ENCODE measurements at regions not wholly inside any gene's neighbourhood (a gene's known extent, or its start where the extent isn't known, plus 50 kb on each side); places are given as distances from the start of the nearest gene placed in this dataset.
"Not testable (repeated sequence)": the region's sequence is repeated elsewhere in the genome, so short reads cannot be mapped to it uniquely, and the experiment has no call there.

DNA sequence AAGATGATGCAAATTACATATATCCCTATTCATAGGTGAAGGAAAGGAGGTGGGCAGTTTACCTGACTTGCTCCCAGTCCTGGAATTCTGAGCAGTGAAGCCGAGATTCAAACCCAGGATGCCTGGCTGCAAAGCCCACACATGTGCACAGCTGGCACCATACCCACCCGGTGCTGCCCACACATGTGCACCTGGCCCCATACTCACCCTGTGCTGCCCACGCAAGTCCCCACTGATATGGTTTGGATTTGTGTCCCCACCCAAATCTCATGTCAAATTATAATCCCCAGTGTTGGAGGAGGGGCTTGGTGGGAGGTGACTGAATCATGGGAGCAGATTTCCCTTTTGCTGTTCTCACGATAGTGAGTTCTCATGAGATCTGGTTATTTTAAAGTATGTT, 179.2 kb upstream of the C14orf180 start:
- intact Hi-C loops (cut with DNase I, micrococcal nuclease) = loop anchor here (5.0 kb wide), 2 partner anchors 263 to 323 kb away; partner anchors contain the start of gene KIF26A (in 1 of the 2)
- DNase-seq (peak in 1 of 14 experiments; percentile 24), ATAC-seq (ENCODE audit: poor library complexity) (no peak)
- Mint-ChIP-seq H3K4me3 (no peak overlapping the region), H3K36me3 (ENCODE audit: low read depth) (no peaks in the 10 kb centered on the region), H3K27ac (no peak overlapping the region), H3K4me1 (ENCODE audit: low read depth) (peaks cover 37% of the 10 kb centered on the region), H3K9me3 (no peaks in the 10 kb centered on the region), H3K27me3 (no peaks in the 10 kb centered on the region)
- Histone ChIP-seq H3K4me1 (ENCODE audit: insufficient read depth, low read length) (peaks cover 29% of the 10 kb centered on the region), H3K27ac (ENCODE audit: low read depth in 1 of 2, low read length in 2 of 2) (no peak overlapping the region), H3K36me3 (ENCODE audit: insufficient read depth, low read length) (no peaks in the 10 kb centered on the region), H3K27me3 (ENCODE audit: control insufficient read depth in 1 of 2, insufficient read depth in 2 of 2, low read length in 2 of 2) (no peaks in the 10 kb centered on the region), H3K4me3 (ENCODE audit: low read length) (no peak overlapping the region), H3K9me3 (ENCODE audit: control insufficient read depth in 1 of 2, insufficient read depth in 1 of 2, low read length in 2 of 2) (peaks cover 8 to 16% of the 10 kb centered on the region in 2 experiments)
- ChIA-PET CTCF (no interaction called here), POLR2A (no interaction called here)
- TF ChIP-seq, protein P1, sequence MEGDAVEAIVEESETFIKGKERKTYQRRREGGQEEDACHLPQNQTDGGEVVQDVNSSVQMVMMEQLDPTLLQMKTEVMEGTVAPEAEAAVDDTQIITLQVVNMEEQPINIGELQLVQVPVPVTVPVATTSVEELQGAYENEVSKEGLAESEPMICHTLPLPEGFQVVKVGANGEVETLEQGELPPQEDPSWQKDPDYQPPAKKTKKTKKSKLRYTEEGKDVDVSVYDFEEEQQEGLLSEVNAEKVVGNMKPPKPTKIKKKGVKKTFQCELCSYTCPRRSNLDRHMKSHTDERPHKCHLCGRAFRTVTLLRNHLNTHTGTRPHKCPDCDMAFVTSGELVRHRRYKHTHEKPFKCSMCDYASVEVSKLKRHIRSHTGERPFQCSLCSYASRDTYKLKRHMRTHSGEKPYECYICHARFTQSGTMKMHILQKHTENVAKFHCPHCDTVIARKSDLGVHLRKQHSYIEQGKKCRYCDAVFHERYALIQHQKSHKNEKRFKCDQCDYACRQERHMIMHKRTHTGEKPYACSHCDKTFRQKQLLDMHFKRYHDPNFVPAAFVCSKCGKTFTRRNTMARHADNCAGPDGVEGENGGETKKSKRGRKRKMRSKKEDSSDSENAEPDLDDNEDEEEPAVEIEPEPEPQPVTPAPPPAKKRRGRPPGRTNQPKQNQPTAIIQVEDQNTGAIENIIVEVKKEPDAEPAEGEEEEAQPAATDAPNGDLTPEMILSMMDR (IDR thresholded peaks at IDR 0.05) = no peak

DNA sequence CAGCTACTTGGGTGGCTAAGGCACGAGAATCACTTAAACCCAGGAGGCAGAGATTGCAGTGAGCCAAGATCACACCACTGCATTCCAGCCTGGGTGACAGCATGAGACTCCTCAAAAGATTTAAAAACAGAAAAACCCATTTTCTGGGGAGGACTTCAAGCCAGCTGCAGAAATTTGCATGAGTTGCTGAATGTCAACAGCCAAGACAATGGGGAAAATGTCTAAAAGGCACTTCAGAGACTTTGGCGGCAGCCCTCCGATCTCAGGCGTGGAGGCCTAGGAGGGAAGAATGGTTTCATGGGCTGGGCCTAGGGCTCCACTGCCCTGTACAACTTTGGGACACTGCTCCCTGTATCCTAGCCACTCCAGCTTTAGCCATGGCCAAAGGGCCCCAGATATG, 177.8 kb upstream of the C14orf180 start:
- CTCF ChIA-PET = no interaction called here
- POLR2A ChIA-PET = no interaction called here
- Mint-ChIP-seq H3K36me3 (ENCODE audit: low read depth) (no peaks in the 10 kb centered on the region), H3K9me3 (no peaks in the 10 kb centered on the region), H3K27ac (no peak overlapping the region), H3K4me3 (no peak overlapping the region), H3K4me1 (ENCODE audit: low read depth) (peaks cover 27% of the 10 kb centered on the region), H3K27me3 (no peaks in the 10 kb centered on the region)
- Histone ChIP-seq H3K4me3 (ENCODE audit: low read length) (no peak overlapping the region), H3K4me1 (ENCODE audit: insufficient read depth, low read length) (peaks cover 16% of the 10 kb centered on the region), H3K27me3 (ENCODE audit: control insufficient read depth in 1 of 2, insufficient read depth in 2 of 2, low read length in 2 of 2) (no peaks in the 10 kb centered on the region), H3K9me3 (ENCODE audit: control insufficient read depth in 1 of 2, insufficient read depth in 1 of 2, low read length in 2 of 2) (peaks cover 8 to 14% of the 10 kb centered on the region in 2 experiments), H3K27ac (ENCODE audit: low read depth in 1 of 2, low read length in 2 of 2) (no peak overlapping the region), H3K36me3 (ENCODE audit: insufficient read depth, low read length) (no peaks in the 10 kb centered on the region)
- TF ChIP-seq, protein P1 (IDR thresholded peaks at IDR 0.05) = no peak
- DNase-seq = no peak
- no peak for ATAC-seq (ENCODE audit: poor library complexity)
- intact Hi-C loops (cut with DNase I, micrococcal nuclease) = loop anchor here (5.0 kb wide), 2 partner anchors 264 to 324 kb away; partner anchors contain the start of gene KIF26A (in 1 of the 2)

DNA sequence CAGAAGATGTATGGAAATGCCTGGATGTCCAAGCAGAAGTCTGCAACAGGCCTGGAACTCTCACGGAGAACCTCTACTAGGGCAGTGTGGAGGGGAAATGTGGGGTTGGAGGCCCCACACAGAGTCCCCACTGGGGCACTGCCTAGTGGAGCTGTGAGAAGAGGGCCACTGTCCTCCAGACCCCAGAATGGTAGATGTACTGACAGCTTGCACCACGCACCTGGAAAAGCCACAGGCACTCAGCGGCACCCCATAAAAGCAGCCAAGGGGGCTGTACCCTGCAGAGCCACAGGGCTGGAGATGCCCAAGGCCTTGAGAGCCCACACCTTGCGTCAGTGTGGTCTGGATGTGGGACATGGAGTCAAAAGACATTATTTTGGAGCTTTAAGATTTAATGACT, 177.3 kb upstream of the C14orf180 start:
- H3K36me3 Mint-ChIP-seq (ENCODE audit: low read depth); H3K9me3 ChIP-seq (ENCODE audit: control insufficient read depth in 1 of 2, insufficient read depth in 1 of 2, low read length in 2 of 2); H3K36me3 ChIP-seq (ENCODE audit: insufficient read depth, low read length); DNase-seq; H3K27me3 ChIP-seq (ENCODE audit: control insufficient read depth in 1 of 2, insufficient read depth in 2 of 2, low read length in 2 of 2); H3K4me3 Mint-ChIP-seq; H3K4me3 ChIP-seq (ENCODE audit: low read length); CTCF ChIA-PET; ATAC-seq (ENCODE audit: poor library complexity); POLR2A ChIA-PET; H3K9me3 Mint-ChIP-seq; H3K27ac Mint-ChIP-seq; H3K27ac ChIP-seq (ENCODE audit: low read depth in 1 of 2, low read length in 2 of 2); H3K27me3 Mint-ChIP-seq: not testable (repeated sequence)
- peaks cover 24% of the 10 kb centered on the region for H3K4me1 Mint-ChIP-seq (ENCODE audit: low read depth)
- peaks cover 16% of the 10 kb centered on the region for H3K4me1 ChIP-seq (ENCODE audit: insufficient read depth, low read length)
- intact Hi-C loops (cut with DNase I, micrococcal nuclease) = loop anchor here (5.0 kb wide), 2 partner anchors 265 to 325 kb away; partner anchors contain the start of gene KIF26A (in 1 of the 2)
